AG04450 (cell line): ENCODE measurements at regions not wholly inside any gene's neighbourhood (a gene's known extent, or its start where the extent isn't known, plus 50 kb on each side); places are given as distances from the start of the nearest gene placed in this dataset.

Experiments
- CTCF ChIA-PET: fragments of 300-600, 350-600 bp; formaldehyde crosslinking; extraction: SDS; loops from one replicate; lab custom pipeline; 2022; ENCODE audit warnings: antibody characterized with exemption, inconsistent platforms; lab: Charles Lee
- POLR2A ChIA-PET: fragments of 350-600 bp; formaldehyde crosslinking; extraction: SDS; loops from one replicate; lab custom pipeline; 2021; ENCODE audit warnings: antibody characterized with exemption, inconsistent platforms; lab: Yijun Ruan, JAX
- DNase-seq: peaks from one replicate; pipeline ENCODE4 v3.0.0-alpha.2; 2011; ENCODE audit warnings: low read depth, low spot score
- H3K27ac ChIP-seq: one replicate; pipeline ENCODE4 v1.5.1; 2012; ENCODE audit warnings: low read depth, low read length, control low read depth
- H3K27me3 ChIP-seq: one replicate; pipeline ENCODE4 v1.6.0; 2012; ENCODE audit warnings: low read length; ENCODE audit not compliant: control insufficient read depth, insufficient read depth
- H3K4me3 ChIP-seq: 2 replicates; pipeline ENCODE4 v1.5.1; 2011; ENCODE audit warnings: mild to moderate bottlenecking, low read depth, low read length, control low read depth
- H3K9me3 ChIP-seq: 2 replicates; pipeline ENCODE4 v1.5.1; 2012; ENCODE audit warnings: low read length; ENCODE audit not compliant: control insufficient read depth, insufficient read depth
- CTCF ChIP-seq: IDR thresholded peaks from 2 replicates; pipeline ENCODE4 v1.5.1; 2011; ENCODE audit warnings: low read depth, low read length, control low read depth, inconsistent platforms

DNA sequence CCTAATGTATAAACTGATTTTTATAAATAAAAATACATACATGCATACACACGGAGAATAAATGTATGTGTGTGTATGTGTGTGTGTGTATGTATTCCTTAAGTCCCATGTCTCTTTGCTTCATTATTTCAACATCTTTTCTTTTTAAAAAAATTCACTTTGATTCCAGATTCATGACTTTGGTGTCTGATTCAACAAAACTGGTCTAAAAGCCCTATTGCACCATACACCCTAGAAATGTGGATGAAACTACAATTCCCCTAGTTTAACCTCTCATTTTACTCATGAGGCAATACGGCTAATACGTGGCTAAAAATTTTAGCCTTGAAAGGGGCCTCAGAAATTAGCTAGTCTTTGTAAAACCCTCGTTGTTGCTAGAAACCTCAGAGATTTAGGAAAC lies 228.1 kb downstream of the ADAMTS9 start:
- Histone ChIP-seq H3K9me3 (no peaks in the 10 kb centered on the region), H3K27ac (no peak overlapping the region), H3K4me3 (no peak overlapping the region), H3K27me3 (no peaks in the 10 kb centered on the region)
- POLR2A ChIA-PET, result interaction anchor here (1.2 kb wide), 1 partner anchor 16 kb away, joined by 5 read pairs; no protein-coding TSS in a partner anchor
- no peak for DNase-seq
- no peak for TF ChIP-seq CTCF
- CTCF ChIA-PET, result interaction anchor here (0.8 to 1.1 kb wide), 2 partner anchors 273 to 436 kb away, joined by 3 read pairs; partner anchors contain the start of gene PSMD6

DNA sequence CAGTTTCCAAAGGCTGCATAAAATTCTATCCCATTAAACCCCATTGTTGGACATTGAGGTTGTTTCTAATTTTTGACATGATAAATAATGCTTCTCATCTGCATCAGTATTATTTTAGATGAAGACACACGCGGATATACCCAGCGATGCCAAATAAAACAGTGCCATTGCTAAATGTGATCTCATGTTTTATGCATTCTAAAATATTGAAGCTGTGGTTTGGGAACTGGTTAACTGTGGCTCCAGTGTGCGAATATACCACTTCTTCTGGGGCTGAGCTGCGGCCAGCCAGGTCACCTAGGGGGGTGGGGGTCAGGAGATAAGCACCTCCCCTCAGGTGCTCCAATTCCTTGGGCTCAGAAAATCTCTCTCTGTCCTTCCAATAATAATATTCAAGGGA lies 230.0 kb downstream of the ADAMTS9 start:
- no peak for TF ChIP-seq CTCF
- no peaks in the 10 kb centered on the region for H3K9me3 ChIP-seq
- CTCF ChIA-PET, result interaction anchor here (0.7 to 1.3 kb wide), 3 partner anchors 9 to 288 kb away, joined by 3 to 8 read pairs (median 4); no protein-coding TSS in a partner anchor
- POLR2A ChIA-PET, result no interaction called here
- H3K27me3 ChIP-seq, result no peaks in the 10 kb centered on the region
- no peak overlapping the region for H3K27ac ChIP-seq
- no peak overlapping the region for H3K4me3 ChIP-seq
- DNase-seq, result no peak

- Histone ChIP-seq H3K9me3 (no peaks in the 10 kb centered on the region), H3K27ac (no peak overlapping the region), H3K27me3 (no peaks in the 10 kb centered on the region), H3K4me3 (no peak overlapping the region)
- CTCF ChIA-PET, result interaction anchor here (1.1 to 2.4 kb wide), 2 partner anchors 27 to 287 kb away, joined by 3 to 6 read pairs; no protein-coding TSS in a partner anchor
- no peak for TF ChIP-seq CTCF
- POLR2A ChIA-PET, result no interaction called here
- no peak for DNase-seq
These were observed 231.1 kb downstream of the ADAMTS9 start for GRCh38 chr3:64456674-64457073.

DNA sequence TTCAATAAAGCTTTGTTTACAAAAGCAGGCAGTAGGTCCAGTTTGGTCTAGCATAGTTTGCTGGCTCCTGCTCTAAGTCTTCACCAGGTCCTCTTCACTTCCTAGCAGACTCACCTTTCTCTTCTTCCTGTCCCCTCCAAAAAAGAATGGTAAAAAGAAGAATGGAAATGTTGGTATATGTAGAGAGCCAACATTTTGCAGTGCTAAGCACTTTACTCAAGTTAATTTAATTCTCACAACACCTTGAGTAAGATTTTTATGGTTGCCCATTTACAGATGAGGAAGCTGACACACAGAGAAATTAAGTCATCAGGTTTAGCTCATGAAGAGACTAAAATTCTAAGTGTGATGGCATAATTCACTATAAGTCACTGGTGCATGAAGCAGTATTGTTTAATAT lies 230.1 kb upstream of the PRICKLE2 start:
- no peak for DNase-seq
- CTCF ChIA-PET, result interaction anchor here (2.4 kb wide), 1 partner anchor 28 kb away, joined by 6 read pairs; no protein-coding TSS in a partner anchor
- no peak overlapping the region for H3K27ac ChIP-seq
- POLR2A ChIA-PET, result no interaction called here
- H3K9me3 ChIP-seq, result no peaks in the 10 kb centered on the region
- no peak for TF ChIP-seq CTCF
- H3K4me3 ChIP-seq, result no peak overlapping the region
- H3K27me3 ChIP-seq, result no peaks in the 10 kb centered on the region

DNA sequence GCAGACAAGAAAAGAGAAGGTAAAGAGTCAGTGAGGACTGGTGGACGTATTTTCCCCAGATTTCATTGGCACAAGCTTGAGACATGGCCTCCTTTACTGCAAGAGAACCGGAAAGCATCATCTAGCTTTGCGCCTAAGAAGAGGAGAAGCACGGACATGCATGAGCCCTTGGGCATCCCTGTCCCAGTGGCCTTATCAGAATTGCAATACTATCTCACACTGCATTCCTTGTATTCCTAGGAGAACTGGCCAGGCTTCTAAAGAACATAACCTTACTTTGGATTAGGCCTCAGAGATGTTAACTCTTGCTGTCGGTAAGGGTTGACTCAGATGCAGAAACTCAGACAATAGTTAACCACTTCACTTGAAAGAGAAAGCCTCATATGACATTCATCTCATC lies 229.5 kb upstream of the PRICKLE2 start:
- CTCF ChIA-PET, result interaction anchor here (1.1 to 2.4 kb wide), 2 partner anchors 29 to 431 kb away, joined by 3 to 6 read pairs; no protein-coding TSS in a partner anchor

More for the DNA sequence above, 229.5 kb upstream of the PRICKLE2 start:
- DNase-seq, result no peak
- H3K27me3 ChIP-seq, result no peaks in the 10 kb centered on the region
- H3K27ac ChIP-seq, result no peak overlapping the region
- H3K9me3 ChIP-seq, result no peaks in the 10 kb centered on the region
- no peak overlapping the region for H3K4me3 ChIP-seq
- TF ChIP-seq CTCF, result no peak
- POLR2A ChIA-PET, result no interaction called here
